MM.1S (cell line): ENCODE measurements at regions not wholly inside any gene's neighbourhood (a gene's known extent, or its start where the extent isn't known, plus 50 kb on each side); places are given as distances from the start of the nearest gene placed in this dataset.

Experiments used
- EZH2 ChIP-seq: fragments of 300-600 bp; sonication (generic); optimal IDR thresholded peaks from 2 replicates; pipeline ENCODE3; 2017; ENCODE audit warnings: low read depth, mild to moderate bottlenecking, antibody characterized with exemption, low read length, mixed read lengths
- TF ChIP-seq, protein P1 (sequence below): fragments of 300-600 bp; sonication (generic); IDR thresholded peaks from 2 replicates; pipeline ENCODE4 v1.5.1; 2016; ENCODE audit warnings: antibody characterized with exemption, low read length, mixed read lengths

DNA sequence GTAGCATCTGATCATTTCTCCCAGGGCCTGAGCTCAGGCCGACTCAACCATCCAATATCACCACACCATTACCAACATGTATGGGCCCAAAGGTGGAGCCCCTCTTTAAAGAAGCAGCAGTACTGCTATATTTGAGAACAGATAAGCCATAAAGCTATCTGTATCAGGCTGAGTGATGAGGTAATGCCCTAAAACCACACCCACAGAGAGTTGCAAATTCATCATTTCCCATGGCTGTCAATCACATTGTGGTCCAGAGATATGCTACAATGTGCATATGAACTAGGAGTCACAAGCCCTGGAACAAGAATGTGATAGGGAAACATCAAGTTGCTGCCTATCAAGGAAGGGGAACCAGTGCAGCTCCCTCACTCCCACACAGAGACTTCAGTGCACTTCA lies 52.6 kb upstream of the GALNT13 start:
- TF ChIP-seq, protein P1, sequence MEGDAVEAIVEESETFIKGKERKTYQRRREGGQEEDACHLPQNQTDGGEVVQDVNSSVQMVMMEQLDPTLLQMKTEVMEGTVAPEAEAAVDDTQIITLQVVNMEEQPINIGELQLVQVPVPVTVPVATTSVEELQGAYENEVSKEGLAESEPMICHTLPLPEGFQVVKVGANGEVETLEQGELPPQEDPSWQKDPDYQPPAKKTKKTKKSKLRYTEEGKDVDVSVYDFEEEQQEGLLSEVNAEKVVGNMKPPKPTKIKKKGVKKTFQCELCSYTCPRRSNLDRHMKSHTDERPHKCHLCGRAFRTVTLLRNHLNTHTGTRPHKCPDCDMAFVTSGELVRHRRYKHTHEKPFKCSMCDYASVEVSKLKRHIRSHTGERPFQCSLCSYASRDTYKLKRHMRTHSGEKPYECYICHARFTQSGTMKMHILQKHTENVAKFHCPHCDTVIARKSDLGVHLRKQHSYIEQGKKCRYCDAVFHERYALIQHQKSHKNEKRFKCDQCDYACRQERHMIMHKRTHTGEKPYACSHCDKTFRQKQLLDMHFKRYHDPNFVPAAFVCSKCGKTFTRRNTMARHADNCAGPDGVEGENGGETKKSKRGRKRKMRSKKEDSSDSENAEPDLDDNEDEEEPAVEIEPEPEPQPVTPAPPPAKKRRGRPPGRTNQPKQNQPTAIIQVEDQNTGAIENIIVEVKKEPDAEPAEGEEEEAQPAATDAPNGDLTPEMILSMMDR, result no peak
- no peak for TF ChIP-seq EZH2
